ENCODE measurements at regions not wholly inside any gene's neighbourhood (a gene's known extent, or its start where the extent isn't known, plus 50 kb on each side); places are given as distances from the start of the nearest gene placed in this dataset.

DNA sequence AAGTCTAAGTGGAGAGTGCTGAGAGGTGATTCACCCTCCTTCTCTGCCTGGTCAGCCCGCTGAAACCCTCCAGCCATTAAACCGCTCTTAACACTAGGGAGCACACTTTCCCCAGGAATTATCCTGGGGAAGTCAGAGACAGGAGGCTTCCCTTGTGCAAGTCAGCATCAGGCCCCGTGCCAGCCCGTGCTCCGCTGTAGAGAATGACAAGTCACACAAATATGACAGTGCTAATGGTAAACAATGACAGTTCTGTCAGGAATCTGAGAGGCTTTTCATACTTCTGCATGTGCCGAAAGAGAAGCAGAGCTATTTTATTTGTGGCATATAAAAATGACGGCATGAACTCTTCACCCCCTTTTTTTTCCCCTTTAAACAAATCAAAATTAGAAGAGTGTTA, 816.9 kb upstream of the SLC10A2 start:
- Histone ChIP-seq H4K8ac (ENCODE audit: low read depth in 2 of 2, low read length in 2 of 2) (no peak overlapping the region), H2BK120ac (ENCODE audit: low read depth, low read length) (peak overlapping the region; percentile 54; the same call in 1 of the 2 replicates), H3K9me1 (ENCODE audit: insufficient read depth, low read length) (no peaks in the 10 kb centered on the region; the same call in 1 of the 2 replicates), H4K91ac (ENCODE audit: insufficient read depth, low read depth, low read length) (no peak overlapping the region), H2BK15ac (ENCODE audit: low read depth, low read length) (no peak overlapping the region), H3K56ac (ENCODE audit: extremely low read depth, insufficient read depth, low read length) (no peak overlapping the region), H2BK5ac (ENCODE audit: low read depth, low read length, poor library complexity, severe bottlenecking) (no peak overlapping the region), H2AK5ac (ENCODE audit: low read depth, low read length) (no peak overlapping the region), H3K14ac (replicated peaks; ENCODE audit: low read depth, low read length) (no peak overlapping the region), H3K36me3 (ENCODE audit: control insufficient read depth, insufficient read depth, low read length) (no peaks in the 10 kb centered on the region), H3K4me1 (ENCODE audit: control insufficient read depth, insufficient read depth, low read length) (peaks cover 2% of the 10 kb centered on the region; the same call in 1 of the 2 replicates), H4K5ac (ENCODE audit: low read depth, low read length) (no peak overlapping the region), H3K27ac (ENCODE audit: insufficient read depth, low read length) (no peak overlapping the region), H3K4me2 (ENCODE audit: low read depth, low read length) (peak overlapping the region; percentile 55), H2BK20ac (ENCODE audit: low read depth, low read length) (no peak overlapping the region), H3K4ac (ENCODE audit: low read depth, low read length) (no peak overlapping the region), H3K9me3 (ENCODE audit: control insufficient read depth, insufficient read depth, low read length) (no peaks in the 10 kb centered on the region), H3K23ac (ENCODE audit: low read depth, low read length) (no peak overlapping the region), H4K20me1 (ENCODE audit: insufficient read depth, low read length) (no peaks in the 10 kb centered on the region), H3K27me3 (ENCODE audit: control insufficient read depth, insufficient read depth, low read length) (no peaks in the 10 kb centered on the region), H3K4me3 (ENCODE audit: insufficient read depth, low read depth, low read length) (no peak overlapping the region), H2AK9ac (replicated peaks; ENCODE audit: low read depth, low read length, poor library complexity) (no peak overlapping the region), H2AFZ (replicated peaks; ENCODE audit: low read length, poor library complexity) (no peak overlapping the region), H3K9ac (ENCODE audit: low read depth, low read length) (no peak overlapping the region), H3K79me1 (ENCODE audit: low read depth in 1 of 2, low read length in 2 of 2) (no peaks in the 10 kb centered on the region), H3K18ac (ENCODE audit: low read depth, low read length) (no peak overlapping the region)
- CTCF ChIA-PET = interaction anchor here (0.6 to 0.8 kb wide), 2 partner anchors 9 to 860 kb away, joined by 3 to 4 read pairs; no protein-coding TSS in a partner anchor
- TF ChIP-seq MAFK (IDR thresholded peaks at IDR 0.05; ENCODE audit: low read depth, low read length) (peak; percentile 84), RAD21 (IDR thresholded peaks at IDR 0.05; ENCODE audit: low read length) (peak; percentile 93), ELK1 (IDR thresholded peaks at IDR 0.05; ENCODE audit: borderline replicate concordance, low read depth, low read length) (no peak), RFX5 (IDR thresholded peaks at IDR 0.05; ENCODE audit: low read depth, low read length) (no peak), SMC3 (IDR thresholded peaks at IDR 0.05; ENCODE audit: low read depth, low read length) (peak; percentile 66), CEBPB (IDR thresholded peaks at IDR 0.05; ENCODE audit: low read depth, low read length) (peak; percentile 80), FOS (IDR thresholded peaks at IDR 0.05; ENCODE audit: low read depth, low read length) (peak; percentile 74), BHLHE40 (IDR thresholded peaks at IDR 0.05; ENCODE audit: low read depth, low read length) (peak; percentile 98), MAZ (IDR thresholded peaks at IDR 0.05; ENCODE audit: borderline replicate concordance, low read depth, low read length) (no peak), CHD1 (IDR thresholded peaks at IDR 0.05; ENCODE audit: low read depth, low read length) (peak; percentile 46; the same call in 1 of the 2 replicates)
- TF ChIP-seq, protein P1, sequence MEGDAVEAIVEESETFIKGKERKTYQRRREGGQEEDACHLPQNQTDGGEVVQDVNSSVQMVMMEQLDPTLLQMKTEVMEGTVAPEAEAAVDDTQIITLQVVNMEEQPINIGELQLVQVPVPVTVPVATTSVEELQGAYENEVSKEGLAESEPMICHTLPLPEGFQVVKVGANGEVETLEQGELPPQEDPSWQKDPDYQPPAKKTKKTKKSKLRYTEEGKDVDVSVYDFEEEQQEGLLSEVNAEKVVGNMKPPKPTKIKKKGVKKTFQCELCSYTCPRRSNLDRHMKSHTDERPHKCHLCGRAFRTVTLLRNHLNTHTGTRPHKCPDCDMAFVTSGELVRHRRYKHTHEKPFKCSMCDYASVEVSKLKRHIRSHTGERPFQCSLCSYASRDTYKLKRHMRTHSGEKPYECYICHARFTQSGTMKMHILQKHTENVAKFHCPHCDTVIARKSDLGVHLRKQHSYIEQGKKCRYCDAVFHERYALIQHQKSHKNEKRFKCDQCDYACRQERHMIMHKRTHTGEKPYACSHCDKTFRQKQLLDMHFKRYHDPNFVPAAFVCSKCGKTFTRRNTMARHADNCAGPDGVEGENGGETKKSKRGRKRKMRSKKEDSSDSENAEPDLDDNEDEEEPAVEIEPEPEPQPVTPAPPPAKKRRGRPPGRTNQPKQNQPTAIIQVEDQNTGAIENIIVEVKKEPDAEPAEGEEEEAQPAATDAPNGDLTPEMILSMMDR (conservative IDR thresholded peaks at IDR 0.05; ENCODE audit: low read depth, low read length) = peak; percentile 81
- intact Hi-C loops (cut with micrococcal nuclease) (loop anchor here (1.0 to 5.0 kb wide), 5 partner anchors 414 to 966 kb away; no protein-coding TSS in a partner anchor), dilution Hi-C loops (cut with HindIII; ENCODE audit: low sequenced_read_pairs, unreplicated experiment) (no loop called here), in situ Hi-C loops (cut with MboI; ENCODE audit: low sequenced_read_pairs) (loop anchor here (25.0 kb wide), 1 partner anchor 679 kb away; no protein-coding TSS in a partner anchor)
- DNase-seq (peak; percentile 95), ATAC-seq (ENCODE audit: low read depth) (peak; percentile 99)
- WGBS, 2 experiments (ENCODE audit: extremely low coverage in 2 of 2, insufficient read length in 1 of 2) = 0% methylated on average over 1 of the region's 7 CpGs; no CpG with 5 or more reads in 1 of the 2 experiments
- POLR2A ChIA-PET (ENCODE audit: unreplicated experiment) = no interaction called here
- BruUV-seq (replicated peaks) = no TSS peak

All from IMR-90 (cell line).